Endothelial cell of umbilical vein (primary cell): ENCODE measurements at regions not wholly inside any gene's neighbourhood (a gene's known extent, or its start where the extent isn't known, plus 50 kb on each side); places are given as distances from the start of the nearest gene placed in this dataset.

Experiments used
- CTCF ChIP-seq, 2 donors: IDR thresholded peaks; 1 replicate in 1 of 2; 2 replicates in 1 of 2; pipeline ENCODE4 v1.5.1; 2011; ENCODE audit warnings: low read length in 2 of 2, mild to moderate bottlenecking in 2 of 2, moderate library complexity in 2 of 2, control low read depth in 1 of 2, inconsistent platforms in 1 of 2, low read depth in 1 of 2; ENCODE audit not compliant: insufficient read depth in 1 of 2; ENCODE audit errors: extremely low read depth in 1 of 2
- GATA2 ChIP-seq: IDR thresholded peaks from 2 replicates; pipeline ENCODE4 v1.7.0; 2011; ENCODE audit warnings: low read depth, mild to moderate bottlenecking, moderate library complexity, mixed read lengths, low read length; ENCODE audit not compliant: insufficient read length, insufficient read depth
- MAX ChIP-seq: IDR thresholded peaks from 2 replicates; pipeline ENCODE4 v1.6.1; 2011; ENCODE audit not compliant: insufficient read depth, insufficient read length
- POLR2A ChIP-seq: IDR thresholded peaks from 2 replicates; pipeline ENCODE4 v1.6.1; 2012; ENCODE audit warnings: low read depth, mild to moderate bottlenecking, control low read depth, low read length
- POLR2AphosphoS5 ChIP-seq: IDR thresholded peaks from 2 replicates; pipeline ENCODE4 v1.6.1; 2012; ENCODE audit warnings: low read depth, mild to moderate bottlenecking, control low read depth, low read length, moderate library complexity; ENCODE audit not compliant: insufficient read depth

GRCh38 chr10:124256151-124256550 is 162.6 kb downstream of the OAT start:
- no peak for TF ChIP-seq CTCF (IDR thresholded peaks at IDR 0.05; ENCODE audit: extremely low read depth in 1 of 2, insufficient read depth in 1 of 2, low read depth in 1 of 2, low read length in 2 of 2)
- TF ChIP-seq POLR2A, result no peak
- TF ChIP-seq MAX, result no peak
- no peak for TF ChIP-seq GATA2
- no peak for TF ChIP-seq POLR2AphosphoS5
